ENCODE measurements at regions not wholly inside any gene's neighbourhood (a gene's known extent, or its start where the extent isn't known, plus 50 kb on each side); places are given as distances from the start of the nearest gene placed in this dataset.

DNA sequence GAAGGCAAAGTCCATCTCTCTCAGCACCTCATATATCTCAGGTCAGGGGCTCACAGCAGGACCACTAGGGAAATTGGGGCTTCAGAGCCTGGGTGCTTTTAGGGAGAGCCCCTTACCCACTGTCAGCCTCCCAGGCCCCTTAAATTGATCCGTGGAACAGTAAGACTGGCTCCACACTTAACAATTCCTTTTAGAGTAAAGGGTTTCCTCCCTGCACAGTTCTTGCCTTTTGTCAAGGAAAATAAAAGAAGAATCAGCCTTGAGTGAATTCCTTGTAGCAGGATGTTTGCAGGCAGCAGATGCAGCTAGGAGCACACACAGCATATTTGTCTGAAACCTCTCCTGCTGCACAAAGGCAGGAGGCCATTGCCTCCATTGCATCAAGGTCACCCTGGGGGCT lies 184.9 kb downstream of the SEC16B start:
- TF ChIP-seq, protein P1, sequence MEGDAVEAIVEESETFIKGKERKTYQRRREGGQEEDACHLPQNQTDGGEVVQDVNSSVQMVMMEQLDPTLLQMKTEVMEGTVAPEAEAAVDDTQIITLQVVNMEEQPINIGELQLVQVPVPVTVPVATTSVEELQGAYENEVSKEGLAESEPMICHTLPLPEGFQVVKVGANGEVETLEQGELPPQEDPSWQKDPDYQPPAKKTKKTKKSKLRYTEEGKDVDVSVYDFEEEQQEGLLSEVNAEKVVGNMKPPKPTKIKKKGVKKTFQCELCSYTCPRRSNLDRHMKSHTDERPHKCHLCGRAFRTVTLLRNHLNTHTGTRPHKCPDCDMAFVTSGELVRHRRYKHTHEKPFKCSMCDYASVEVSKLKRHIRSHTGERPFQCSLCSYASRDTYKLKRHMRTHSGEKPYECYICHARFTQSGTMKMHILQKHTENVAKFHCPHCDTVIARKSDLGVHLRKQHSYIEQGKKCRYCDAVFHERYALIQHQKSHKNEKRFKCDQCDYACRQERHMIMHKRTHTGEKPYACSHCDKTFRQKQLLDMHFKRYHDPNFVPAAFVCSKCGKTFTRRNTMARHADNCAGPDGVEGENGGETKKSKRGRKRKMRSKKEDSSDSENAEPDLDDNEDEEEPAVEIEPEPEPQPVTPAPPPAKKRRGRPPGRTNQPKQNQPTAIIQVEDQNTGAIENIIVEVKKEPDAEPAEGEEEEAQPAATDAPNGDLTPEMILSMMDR (IDR thresholded peaks at IDR 0.05) = no peak
- TF ChIP-seq POLR2A (IDR thresholded peaks at IDR 0.05) = no peak

All from tibial nerve (tissue), 3 donors.